Esophagus squamous epithelium (tissue), 5 donors: ENCODE measurements at regions not wholly inside any gene's neighbourhood (a gene's known extent, or its start where the extent isn't known, plus 50 kb on each side); places are given as distances from the start of the nearest gene placed in this dataset.
"Not testable (repeated sequence)": the region's sequence is repeated elsewhere in the genome, so short reads cannot be mapped to it uniquely, and the experiment has no call there.

Experiments
- DNase-seq: peaks from one replicate; lab custom pipeline; 2025; lab: John Stamatoyannopoulos, UW
- H3K27ac ChIP-seq, 4 donors: fragments of 200-600 bp; sonication (generic); one replicate each; pipeline ENCODE4 v1.5.1; 2016 to 2019; ENCODE audit warnings: mild to moderate bottlenecking in 1 of 4
- H3K27me3 ChIP-seq, 4 donors: fragments of 200-600 bp; sonication (generic); 1 replicate in 3 of 4; 2 replicates in 1 of 4; pipeline versions ENCODE4 v1.5.1 to v1.6.0; 2017 to 2021; ENCODE audit warnings: antibody characterized with exemption in 1 of 4
- H3K36me3 ChIP-seq, 3 donors: fragments of 200-600 bp; sonication (generic); one replicate each; pipeline ENCODE4 v1.5.1; 2016 to 2019
- H3K4me1 ChIP-seq, 3 donors: fragments of 200-600 bp; sonication (generic); one replicate each; pipeline ENCODE4 v1.5.1; 2017 to 2019
- H3K4me3 ChIP-seq, 4 donors: fragments of 200-600 bp; sonication (generic); 1 replicate in 3 of 4; 2 replicates in 1 of 4; pipeline ENCODE4 v1.5.1; 2016 to 2019; ENCODE audit warnings: mild to moderate bottlenecking in 2 of 4, moderate library complexity in 1 of 4
- H3K9me3 ChIP-seq, 3 donors: fragments of 200-600 bp; sonication (generic); one replicate each; pipeline ENCODE4 v1.5.1; 2016 to 2019
- POLR2A ChIP-seq, 4 donors: fragments of 450-650 bp; IDR thresholded peaks; one replicate each; pipeline ENCODE4 v1.6.1; 2017; ENCODE audit warnings: antibody characterized with exemption in 4 of 4, mild to moderate bottlenecking in 4 of 4, moderate library complexity in 3 of 4
- WGBS, 2 donors: methylation state at CpG; one replicate each; pipeline ENCODE4 v1.1.5; 2018; 5-methylcytosine and 5-hydroxymethylcytosine counted together
- intact Hi-C: fragments of 100-400 bp; cut with DNase I; formaldehyde crosslinking; loops from one replicate; pipeline ENCODE4 v1.15.0; 2022
- TF ChIP-seq, protein P1 (sequence below), 6 experiments: fragments of 450-650 bp in 4 of 6; fragments of 200-600 bp in 2 of 6; sonication (generic) in 2 of 6; IDR thresholded peaks; one replicate each; pipeline ENCODE4 v1.5.1; 2016 to 2019; ENCODE audit warnings: antibody characterized with exemption in 6 of 6, mild to moderate bottlenecking in 4 of 6, moderate library complexity in 4 of 6
- donor health status: DM: yes; HTN: yes; CAD: no.

- intact Hi-C loops, result no loop called here
- DNase-seq, result no peak
- no peaks in the 10 kb centered on the region for H3K27me3 ChIP-seq
- TF ChIP-seq, protein P1, sequence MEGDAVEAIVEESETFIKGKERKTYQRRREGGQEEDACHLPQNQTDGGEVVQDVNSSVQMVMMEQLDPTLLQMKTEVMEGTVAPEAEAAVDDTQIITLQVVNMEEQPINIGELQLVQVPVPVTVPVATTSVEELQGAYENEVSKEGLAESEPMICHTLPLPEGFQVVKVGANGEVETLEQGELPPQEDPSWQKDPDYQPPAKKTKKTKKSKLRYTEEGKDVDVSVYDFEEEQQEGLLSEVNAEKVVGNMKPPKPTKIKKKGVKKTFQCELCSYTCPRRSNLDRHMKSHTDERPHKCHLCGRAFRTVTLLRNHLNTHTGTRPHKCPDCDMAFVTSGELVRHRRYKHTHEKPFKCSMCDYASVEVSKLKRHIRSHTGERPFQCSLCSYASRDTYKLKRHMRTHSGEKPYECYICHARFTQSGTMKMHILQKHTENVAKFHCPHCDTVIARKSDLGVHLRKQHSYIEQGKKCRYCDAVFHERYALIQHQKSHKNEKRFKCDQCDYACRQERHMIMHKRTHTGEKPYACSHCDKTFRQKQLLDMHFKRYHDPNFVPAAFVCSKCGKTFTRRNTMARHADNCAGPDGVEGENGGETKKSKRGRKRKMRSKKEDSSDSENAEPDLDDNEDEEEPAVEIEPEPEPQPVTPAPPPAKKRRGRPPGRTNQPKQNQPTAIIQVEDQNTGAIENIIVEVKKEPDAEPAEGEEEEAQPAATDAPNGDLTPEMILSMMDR (IDR thresholded peaks at IDR 0.05), result no peak
- no peak for TF ChIP-seq POLR2A (IDR thresholded peaks at IDR 0.05)
- 61 to 65% methylated on average over 4 of the region's 4 CpGs for WGBS, 2 donors
- H3K9me3 ChIP-seq, result no peaks in the 10 kb centered on the region
- H3K4me3 ChIP-seq, result no peak overlapping the region
- H3K36me3 ChIP-seq, result no peaks in the 10 kb centered on the region
- H3K4me1 ChIP-seq, result no peaks in the 10 kb centered on the region
- H3K27ac ChIP-seq, result no peak overlapping the region
These were observed 857.3 kb downstream of the FRK start for GRCh38 chr6:115203381-115203780.

DNA sequence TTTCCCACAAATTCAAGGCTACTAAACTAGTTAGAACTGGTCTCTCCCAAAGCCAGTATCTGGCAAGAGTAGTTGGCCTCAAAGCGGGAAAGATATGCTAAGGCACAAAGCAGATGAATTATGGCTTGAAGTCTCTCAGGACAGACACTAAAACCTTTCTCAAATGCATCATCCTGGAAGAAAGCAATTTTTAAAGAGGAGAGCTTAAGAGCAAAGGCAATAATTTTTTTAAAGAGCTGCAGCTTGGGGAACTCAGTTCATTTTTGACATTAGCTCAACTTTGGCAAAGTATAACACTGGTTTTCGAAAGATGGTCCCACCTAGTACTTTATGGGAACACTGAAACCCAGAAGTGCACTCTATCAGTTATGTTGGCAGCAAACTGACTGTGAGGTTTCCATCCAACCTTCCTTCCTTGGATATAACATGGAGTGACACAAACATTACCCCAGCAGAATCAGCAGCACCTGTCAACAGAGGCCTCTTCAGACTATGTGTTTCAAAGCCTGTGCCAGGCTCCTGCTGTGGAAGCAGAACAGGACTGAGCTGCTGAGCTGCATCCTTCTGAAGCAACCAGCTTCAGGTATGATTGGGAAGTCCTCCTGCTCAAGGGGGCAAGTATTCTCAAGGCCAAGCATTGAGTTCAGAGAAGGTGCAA is 852.3 kb upstream of the HS3ST5 start:
- Histone ChIP-seq H3K27me3 (no peaks in the 10 kb centered on the region), H3K36me3 (no peaks in the 10 kb centered on the region), H3K4me3 (no peak overlapping the region), H3K9me3 (no peaks in the 10 kb centered on the region), H3K27ac (no peak overlapping the region), H3K4me1 (no peaks in the 10 kb centered on the region)
- intact Hi-C loops, result no loop called here
- TF ChIP-seq POLR2A (IDR thresholded peaks at IDR 0.05), result no peak
- TF ChIP-seq, protein P1 (IDR thresholded peaks at IDR 0.05), result no peak
- no peak for DNase-seq
- 73 to 86% methylated on average over 2 of the region's 2 CpGs for WGBS, 2 donors

GRCh38 chr6:115191989-115192388 is 849.2 kb upstream of the HS3ST5 start:
- Histone ChIP-seq H3K27me3 (no peaks in the 10 kb centered on the region), H3K4me1 (no peaks in the 10 kb centered on the region), H3K36me3 (no peaks in the 10 kb centered on the region), H3K4me3 (no peak overlapping the region), H3K9me3 (no peaks in the 10 kb centered on the region), H3K27ac (no peak overlapping the region)
- intact Hi-C loops, result no loop called here
- TF ChIP-seq, protein P1 (IDR thresholded peaks at IDR 0.05), result no peak
- no peak for TF ChIP-seq POLR2A (IDR thresholded peaks at IDR 0.05)
- WGBS, 2 donors, result 64 to 81% methylated on average over 1 of the region's 1 CpG
- DNase-seq, result no peak

GRCh38 chr6:115190534-115190933 is 847.7 kb upstream of the HS3ST5 start:
- H3K27me3 ChIP-seq, result no peaks in the 10 kb centered on the region
- WGBS, 2 donors, result 76 to 80% methylated on average over 1 of the region's 1 CpG
- H3K36me3 ChIP-seq, result no peaks in the 10 kb centered on the region
- no peak overlapping the region for H3K27ac ChIP-seq
- TF ChIP-seq, protein P1 (IDR thresholded peaks at IDR 0.05), result no peak
- no peak for TF ChIP-seq POLR2A (IDR thresholded peaks at IDR 0.05)
- no peak for DNase-seq
- H3K4me3 ChIP-seq, result no peak overlapping the region
- no peaks in the 10 kb centered on the region for H3K9me3 ChIP-seq
- intact Hi-C loops, result no loop called here
- no peaks in the 10 kb centered on the region for H3K4me1 ChIP-seq

GRCh38 chr6:115175456-115175855 is 832.6 kb upstream of the HS3ST5 start:
- DNase-seq, H3K27me3 ChIP-seq, H3K27ac ChIP-seq, H3K4me1 ChIP-seq, intact Hi-C loops, H3K9me3 ChIP-seq, H3K36me3 ChIP-seq, H3K4me3 ChIP-seq: not testable (repeated sequence)
- 89 to 93% methylated on average over 11 to 18 of the region's 18 CpGs for WGBS, 2 donors

DNA sequence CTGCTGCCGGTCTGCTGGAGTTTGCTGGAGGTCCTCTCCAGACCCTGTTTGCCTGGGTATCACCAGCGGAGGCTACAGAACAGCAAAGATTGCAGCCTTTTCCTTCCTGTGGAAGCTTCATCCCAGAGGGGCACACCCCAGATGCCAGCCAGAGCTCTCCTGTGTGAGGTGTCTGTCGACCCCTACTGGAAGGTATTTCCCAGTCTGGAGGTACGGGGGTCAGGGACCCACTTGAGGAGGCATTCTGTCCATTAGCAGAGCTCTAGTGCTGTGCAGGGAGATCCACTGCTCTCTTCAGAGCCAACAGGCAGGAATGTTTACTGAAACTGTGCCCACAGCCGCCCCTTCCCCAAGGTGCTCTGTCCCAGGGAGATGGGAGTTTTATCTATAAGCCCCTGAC is 823.1 kb upstream of the HS3ST5 start:
- intact Hi-C loops, DNase-seq, H3K4me1 ChIP-seq, H3K9me3 ChIP-seq, H3K4me3 ChIP-seq, H3K36me3 ChIP-seq, H3K27me3 ChIP-seq, H3K27ac ChIP-seq: not testable (repeated sequence)
- 65 to 68% methylated on average over 2 to 3 of the region's 5 CpGs for WGBS, 2 donors
